ENCODE measurements at regions not wholly inside any gene's neighbourhood (a gene's known extent, or its start where the extent isn't known, plus 50 kb on each side); places are given as distances from the start of the nearest gene placed in this dataset.

GRCh38 chrY:7310482-7311269 is 399.1 kb upstream of the AMELY start:
- Histone ChIP-seq H3K14ac (ENCODE audit: insufficient read length) (no peak overlapping the region), H3K4ac (replicated peaks; ENCODE audit: insufficient read length, low read depth, low read length) (no peak overlapping the region), H3K27me3 (replicated peaks in 1 of 4; ENCODE audit: control insufficient read depth in 3 of 4, extremely low read depth in 1 of 4, insufficient read depth in 3 of 4, low read length in 3 of 4) (no peaks in the 10 kb centered on the region), H4K8ac (ENCODE audit: extremely low read depth, insufficient read depth, low read length) (no peak overlapping the region), H3K9me3 (ENCODE audit: insufficient read depth in 2 of 2, low read depth in 1 of 2, low read length in 1 of 2) (no peaks in the 10 kb centered on the region), H3K18ac (ENCODE audit: extremely low read depth, low read length) (no peak overlapping the region), H3K79me2 (ENCODE audit: control insufficient read depth in 1 of 2, insufficient read depth in 2 of 2, low read length in 2 of 2) (peaks cover 0 to 42% of the 10 kb centered on the region in 2 experiments; a peak in 2 of 4 replicates), H2BK120ac (replicated peaks; ENCODE audit: low read depth, low read length) (no peak overlapping the region), H3K36me3 (ENCODE audit: control insufficient read depth in 2 of 4, insufficient read depth in 4 of 4, low read length in 3 of 4) (peaks cover 0 to 3% (median 0%) of the 10 kb centered on the region in 4 experiments; a peak in 3 of 8 replicates), H2BK12ac (ENCODE audit: low read depth, low read length) (no peak overlapping the region), H3K4me3 (ENCODE audit: extremely low read depth in 1 of 4, insufficient read depth in 2 of 4, low read depth in 3 of 4, low read length in 4 of 4) (no peak overlapping the region), H3K4me2 (ENCODE audit: insufficient read depth in 1 of 2, low read depth in 2 of 2, low read length in 2 of 2) (no peak overlapping the region), H3K23ac (ENCODE audit: insufficient read length) (no peak overlapping the region), H2BK15ac (ENCODE audit: low read length) (no peak overlapping the region), H2BK5ac (ENCODE audit: low read depth, low read length) (no peak overlapping the region), H4K20me1 (replicated peaks in 1 of 2; ENCODE audit: control insufficient read depth in 1 of 2, insufficient read depth in 2 of 2, low read length in 2 of 2) (peaks cover 0 to 6% of the 10 kb centered on the region in 2 experiments), H4K91ac (replicated peaks; ENCODE audit: insufficient read length, low read length) (no peak overlapping the region), H2BK20ac (ENCODE audit: low read length) (no peak overlapping the region), H3K79me1 (ENCODE audit: low read depth, low read length) (0 out of 2 replicates have a peak, but pooled peaks cover 3% of the 10 kb centered on the region), H3K9ac (replicated peaks in 1 of 4; ENCODE audit: extremely low read depth in 1 of 4, low read depth in 3 of 4, low read length in 3 of 4) (no peak overlapping the region), H2AFZ (ENCODE audit: low read length) (no peak overlapping the region), H4K5ac (ENCODE audit: insufficient read length, low read depth, low read length) (no peak overlapping the region), H3K23me2 (ENCODE audit: low read depth, low read length) (no peaks in the 10 kb centered on the region; the same call in 1 of the 2 replicates), H2AK5ac (ENCODE audit: low read depth, low read length) (no peak overlapping the region), H3K4me1 (replicated peaks in 1 of 4; ENCODE audit: control insufficient read depth in 3 of 4, insufficient read depth in 4 of 4, low read length in 3 of 4) (no peaks in the 10 kb centered on the region), H3K27ac (ENCODE audit: low read depth, low read length) (no peak overlapping the region), H3K56ac (replicated peaks; ENCODE audit: insufficient read length, low read depth, low read length) (no peak overlapping the region)
- FAIRE-seq, result no peak
- ChIA-PET POLR2A (ENCODE audit: partially characterized antibody) (no interaction called here), CTCF (ENCODE audit: partially characterized antibody) (interaction anchor here (0.6 kb wide), 1 partner anchor 430 kb away, joined by 3 read pairs; no protein-coding TSS in a partner anchor)
- TF ChIP-seq KDM5A (IDR thresholded peaks at IDR 0.05; ENCODE audit: low read length) (no peak), JUN (IDR thresholded peaks at IDR 0.05; ENCODE audit: low read depth, low read length) (no peak), RAD21 (IDR thresholded peaks at IDR 0.05 in 1 of 2, conservative IDR thresholded peaks at IDR 0.05 in 1 of 2; ENCODE audit: low read depth in 2 of 2, low read length in 2 of 2) (peak in 1 of 2 experiments; percentile 6; a peak in 2 of 4 replicates), SRF (IDR thresholded peaks at IDR 0.05; ENCODE audit: low read depth, low read length) (no peak)
- WGBS, 2 experiments (ENCODE audit: extremely low coverage in 1 of 2, insufficient coverage in 1 of 2, insufficient read length in 1 of 2, insufficient replicate concordance in 2 of 2, low coverage in 1 of 2, low lambda C conversion rate in 2 of 2, missing lambda C conversion rate in 1 of 2), result 93% methylated on average over 6 of the region's 6 CpGs; no CpG with 5 or more reads in 1 of the 2 experiments
- no peak for DNase-seq (ENCODE audit: low read depth in 1 of 2, low spot score in 2 of 2)

All from H1 (cell line).